GM18867 (cell line): ENCODE measurements at regions not wholly inside any gene's neighbourhood (a gene's known extent, or its start where the extent isn't known, plus 50 kb on each side); places are given as distances from the start of the nearest gene placed in this dataset.
"Not testable (repeated sequence)": the region's sequence is repeated elsewhere in the genome, so short reads cannot be mapped to it uniquely, and the experiment has no call there.

ENCODE experiments used
- ATAC-seq: cut with Tn5 transposase; IDR thresholded peaks from one replicate; pipeline ENCODE4 v1.9.1; 2021; ENCODE audit warnings: mild to moderate bottlenecking, moderate library complexity; ENCODE audit not compliant: unreplicated experiment

GRCh38 chr7:115297656-115298055, 375.8 kb downstream of the MDFIC start:
- ATAC-seq = no peak

- no peak for ATAC-seq
These were observed 371.8 kb downstream of the MDFIC start for GRCh38 chr7:115293628-115294240.

GRCh38 chr7:115292381-115292780, 370.5 kb downstream of the MDFIC start:
- ATAC-seq = no peak

- no peak for ATAC-seq
These were observed 368.1 kb downstream of the MDFIC start for GRCh38 chr7:115289971-115290370.

- ATAC-seq = no peak
These were observed 354.9 kb downstream of the MDFIC start for GRCh38 chr7:115276791-115277190.

GRCh38 chr7:115273855-115274254, 352.0 kb downstream of the MDFIC start:
- not testable (repeated sequence) for ATAC-seq

GRCh38 chr7:115273139-115273772, 351.4 kb downstream of the MDFIC start:
- no peak for ATAC-seq

GRCh38 chr7:115271332-115272235, 349.7 kb downstream of the MDFIC start:
- ATAC-seq = no peak

GRCh38 chr7:115269486-115269885, 347.6 kb downstream of the MDFIC start:
- no peak for ATAC-seq

GRCh38 chr7:115267503-115267902, 345.6 kb downstream of the MDFIC start:
- ATAC-seq = no peak

- no peak for ATAC-seq
These were observed 338.5 kb downstream of the MDFIC start for GRCh38 chr7:115260381-115260780.

- ATAC-seq = no peak
These were observed 330.6 kb downstream of the MDFIC start for GRCh38 chr7:115252461-115252860.

- ATAC-seq = no peak
These were observed 327.2 kb downstream of the MDFIC start for GRCh38 chr7:115249080-115249479.

- ATAC-seq = no peak
These were observed 319.3 kb downstream of the MDFIC start for GRCh38 chr7:115241151-115241550.

- no peak for ATAC-seq
These were observed 318.3 kb downstream of the MDFIC start for GRCh38 chr7:115240242-115240641.

- no peak for ATAC-seq
These were observed 313.2 kb downstream of the MDFIC start for GRCh38 chr7:115235075-115235474.

GRCh38 chr7:115233809-115234208, 311.9 kb downstream of the MDFIC start:
- no peak for ATAC-seq

GRCh38 chr7:115232041-115232440, 310.1 kb downstream of the MDFIC start:
- ATAC-seq = no peak

- ATAC-seq = peak; percentile 81
These were observed 309.1 kb downstream of the MDFIC start for GRCh38 chr7:115230882-115231571.

GRCh38 chr7:115229401-115230105, 307.7 kb downstream of the MDFIC start:
- no peak for ATAC-seq
